IPS DF 6.9 (cell line): ENCODE measurements at regions not wholly inside any gene's neighbourhood (a gene's known extent, or its start where the extent isn't known, plus 50 kb on each side); places are given as distances from the start of the nearest gene placed in this dataset.

Source experiments
- DNase-seq: peaks from one replicate; pipeline ENCODE4 v3.0.0-alpha.2; 2013; ENCODE audit warnings: low read depth, low spot score
- H3K27ac ChIP-seq: one replicate; pipeline ENCODE4 v1.5.1; 2013; ENCODE audit warnings: low read length, control low read depth
- H3K27me3 ChIP-seq: 2 replicates; pipeline ENCODE4 v1.6.1; 2013; ENCODE audit warnings: mild to moderate bottlenecking, low read length; ENCODE audit not compliant: control insufficient read depth, insufficient read depth
- H3K36me3 ChIP-seq: 2 replicates; pipeline ENCODE4 v1.6.1; 2013; ENCODE audit warnings: low read length; ENCODE audit not compliant: control insufficient read depth, insufficient read depth
- H3K4me1 ChIP-seq: 2 replicates; pipeline ENCODE4 v1.6.1; 2013; ENCODE audit warnings: low read length; ENCODE audit not compliant: control insufficient read depth, insufficient read depth
- H3K4me3 ChIP-seq: 2 replicates; pipeline ENCODE4 v1.5.1; 2013; ENCODE audit warnings: mild to moderate bottlenecking, low read length
- H3K9me3 ChIP-seq: 2 replicates; pipeline ENCODE4 v1.6.1; 2013; ENCODE audit warnings: low read length, inconsistent platforms; ENCODE audit not compliant: control insufficient read depth, insufficient read depth
- WGBS: extraction: QIAGEN DNeasy Blood & Tissue Kit; methylation state at CpG from one replicate; pipeline ENCODE4 v1.1.7; 2013; ENCODE audit warnings: mixed read lengths, missing lambda C conversion rate; ENCODE audit not compliant: insufficient read length, insufficient coverage; 5-methylcytosine and 5-hydroxymethylcytosine counted together

GRCh38 chr16:22665048-22665797 is 148.7 kb upstream of the HS3ST2 start:
- Histone ChIP-seq H3K4me3 (no peak overlapping the region), H3K9me3 (no peaks in the 10 kb centered on the region), H3K27me3 (no peaks in the 10 kb centered on the region), H3K36me3 (no peaks in the 10 kb centered on the region), H3K4me1 (no peaks in the 10 kb centered on the region), H3K27ac (no peak overlapping the region)
- no CpG with 5 or more reads among the region's 9 CpGs for WGBS
- DNase-seq: no peak

DNA sequence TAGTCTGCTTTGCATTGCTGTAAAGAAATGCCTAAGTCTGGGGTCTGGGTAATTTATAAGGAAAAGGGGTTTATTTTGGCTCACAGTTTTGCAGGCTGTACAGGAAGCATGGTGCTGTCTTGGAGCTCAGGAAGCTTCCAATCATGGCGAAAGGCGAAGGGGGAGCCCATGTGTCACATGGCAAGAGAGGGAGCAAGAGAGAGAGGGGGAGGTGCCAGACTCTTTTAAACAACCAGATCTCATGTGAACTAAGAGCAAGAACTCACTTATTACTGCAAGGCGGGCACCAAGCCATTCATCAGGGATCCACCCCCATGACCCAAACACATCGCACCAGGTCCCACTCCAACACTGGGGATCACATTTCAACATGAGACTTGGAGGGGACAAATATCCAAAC is 148.2 kb upstream of the HS3ST2 start:
- Histone ChIP-seq H3K9me3 (no peaks in the 10 kb centered on the region), H3K4me1 (no peaks in the 10 kb centered on the region), H3K27me3 (no peaks in the 10 kb centered on the region), H3K27ac (no peak overlapping the region), H3K36me3 (no peaks in the 10 kb centered on the region), H3K4me3 (no peak overlapping the region)
- WGBS: no CpG with 5 or more reads among the region's 4 CpGs
- no peak for DNase-seq

GRCh38 chr16:22668318-22668717 is 145.6 kb upstream of the HS3ST2 start:
- Histone ChIP-seq H3K27me3 (no peaks in the 10 kb centered on the region), H3K4me1 (no peaks in the 10 kb centered on the region), H3K4me3 (no peak overlapping the region), H3K36me3 (no peaks in the 10 kb centered on the region), H3K9me3 (no peaks in the 10 kb centered on the region), H3K27ac (no peak overlapping the region)
- DNase-seq: no peak
- no CpG with 5 or more reads among the region's 3 CpGs for whole genome bisulfite sequencing

- H3K4me1 ChIP-seq: no peaks in the 10 kb centered on the region
- H3K36me3 ChIP-seq: no peaks in the 10 kb centered on the region
- no peaks in the 10 kb centered on the region for H3K9me3 ChIP-seq
- no peak overlapping the region for H3K4me3 ChIP-seq
- H3K27me3 ChIP-seq: no peaks in the 10 kb centered on the region
- no CpG with 5 or more reads among the region's 8 CpGs for WGBS
- no peak overlapping the region for H3K27ac ChIP-seq
- DNase-seq: no peak
These were observed 143.9 kb upstream of the HS3ST2 start for GRCh38 chr16:22670044-22670536.

- Histone ChIP-seq H3K27me3 (no peaks in the 10 kb centered on the region), H3K36me3 (no peaks in the 10 kb centered on the region), H3K4me3 (no peak overlapping the region), H3K4me1 (no peaks in the 10 kb centered on the region), H3K9me3 (no peaks in the 10 kb centered on the region), H3K27ac (no peak overlapping the region)
- DNase-seq: peak; percentile 84
- WGBS: no CpG with 5 or more reads among the region's 7 CpGs
These were observed 143.4 kb upstream of the HS3ST2 start for GRCh38 chr16:22670551-22671041.

- no peaks in the 10 kb centered on the region for H3K27me3 ChIP-seq
- H3K9me3 ChIP-seq: no peaks in the 10 kb centered on the region
- H3K36me3 ChIP-seq: no peaks in the 10 kb centered on the region
- no peak overlapping the region for H3K4me3 ChIP-seq
- H3K4me1 ChIP-seq: no peaks in the 10 kb centered on the region
- DNase-seq: no peak
- H3K27ac ChIP-seq: no peak overlapping the region
- WGBS: 100% methylated on average over 1 of the region's 4 CpGs
These were observed 142.5 kb upstream of the HS3ST2 start for GRCh38 chr16:22671301-22672076.

DNA sequence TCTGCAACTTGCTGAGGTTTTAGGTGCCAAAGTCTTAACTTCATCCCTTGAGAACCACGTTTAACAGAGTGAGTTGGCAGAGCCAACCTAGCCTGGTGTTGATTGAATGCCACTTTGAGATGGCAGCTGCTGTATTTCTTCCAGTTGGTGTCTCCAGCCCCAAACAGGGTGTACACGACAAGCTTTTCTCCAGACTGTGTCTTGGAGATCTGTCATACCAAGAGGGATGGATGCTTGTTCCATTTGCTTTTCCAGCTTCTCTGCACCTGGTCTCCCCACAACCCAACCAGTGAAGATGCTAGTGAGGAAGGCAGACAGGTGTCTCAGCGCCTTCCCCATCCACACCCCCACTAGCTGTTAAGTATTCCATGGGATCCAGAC is 141.1 kb upstream of the HS3ST2 start:
- H3K27me3 ChIP-seq: no peaks in the 10 kb centered on the region
- DNase-seq: no peak
- H3K9me3 ChIP-seq: no peaks in the 10 kb centered on the region
- no peak overlapping the region for H3K27ac ChIP-seq
- WGBS: no CpG with 5 or more reads among the region's 3 CpGs
- H3K4me3 ChIP-seq: no peak overlapping the region
- H3K4me1 ChIP-seq: no peaks in the 10 kb centered on the region
- H3K36me3 ChIP-seq: no peaks in the 10 kb centered on the region

DNA sequence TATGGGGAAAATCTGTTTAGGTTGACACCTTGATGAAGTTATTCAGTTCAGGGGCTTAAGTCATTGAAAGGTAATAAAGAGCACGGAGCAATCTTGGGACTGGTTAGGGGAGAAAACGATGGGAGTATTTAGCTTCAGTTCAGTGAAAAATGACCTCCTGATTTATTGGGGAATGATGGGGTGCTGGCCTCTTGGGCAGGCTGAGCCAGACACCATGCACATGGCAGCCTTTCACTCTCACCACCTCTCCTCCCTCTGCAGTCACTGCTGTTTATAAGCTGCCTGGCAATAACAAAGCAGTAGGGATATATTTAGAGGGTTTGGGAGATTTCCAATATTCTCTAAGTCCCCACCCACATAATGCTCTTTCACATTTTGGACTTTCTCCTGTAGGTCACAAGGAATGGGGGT is 140.5 kb upstream of the HS3ST2 start:
- Histone ChIP-seq H3K27ac (no peak overlapping the region), H3K4me3 (no peak overlapping the region), H3K36me3 (no peaks in the 10 kb centered on the region), H3K9me3 (no peaks in the 10 kb centered on the region), H3K27me3 (no peaks in the 10 kb centered on the region), H3K4me1 (no peaks in the 10 kb centered on the region)
- WGBS: no CpG with 5 or more reads among the region's 2 CpGs
- DNase-seq: no peak

DNA sequence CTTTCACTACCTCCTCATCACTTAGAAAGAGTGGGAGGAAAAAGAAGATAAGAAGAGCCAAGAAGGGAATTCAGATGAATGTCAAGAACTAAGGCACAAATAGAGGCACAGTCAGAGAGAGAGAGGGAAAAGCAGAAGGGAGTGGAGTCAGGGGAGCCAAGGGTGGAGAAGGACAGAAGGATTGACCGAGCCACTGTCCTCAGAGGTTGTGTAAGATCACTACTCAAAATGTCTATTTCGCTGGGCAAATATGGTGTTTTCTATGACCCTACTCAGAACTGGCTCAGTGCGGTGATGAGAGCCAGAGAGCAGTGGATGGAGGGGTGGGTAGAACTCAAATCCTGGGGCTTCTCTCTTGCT is 139.2 kb upstream of the HS3ST2 start:
- H3K27me3 ChIP-seq: no peaks in the 10 kb centered on the region
- WGBS: no CpG with 5 or more reads among the region's 3 CpGs

GRCh38 chr16:22675745-22676540 is 138.0 kb upstream of the HS3ST2 start:
- no CpG with 5 or more reads among the region's 4 CpGs for WGBS
- no peaks in the 10 kb centered on the region for H3K4me1 ChIP-seq
- H3K27me3 ChIP-seq: no peaks in the 10 kb centered on the region
- no peak overlapping the region for H3K4me3 ChIP-seq
- H3K27ac ChIP-seq: no peak overlapping the region
- H3K36me3 ChIP-seq: no peaks in the 10 kb centered on the region
- DNase-seq: no peak
- no peaks in the 10 kb centered on the region for H3K9me3 ChIP-seq

More for the DNA sequence above, 139.2 kb upstream of the HS3ST2 start:
- no peak for DNase-seq
- Histone ChIP-seq H3K27ac (no peak overlapping the region), H3K9me3 (no peaks in the 10 kb centered on the region), H3K4me3 (no peak overlapping the region), H3K4me1 (no peaks in the 10 kb centered on the region), H3K36me3 (no peaks in the 10 kb centered on the region)
